ENCODE measurements at regions not wholly inside any gene's neighbourhood (a gene's known extent, or its start where the extent isn't known, plus 50 kb on each side); places are given as distances from the start of the nearest gene placed in this dataset.

DNA sequence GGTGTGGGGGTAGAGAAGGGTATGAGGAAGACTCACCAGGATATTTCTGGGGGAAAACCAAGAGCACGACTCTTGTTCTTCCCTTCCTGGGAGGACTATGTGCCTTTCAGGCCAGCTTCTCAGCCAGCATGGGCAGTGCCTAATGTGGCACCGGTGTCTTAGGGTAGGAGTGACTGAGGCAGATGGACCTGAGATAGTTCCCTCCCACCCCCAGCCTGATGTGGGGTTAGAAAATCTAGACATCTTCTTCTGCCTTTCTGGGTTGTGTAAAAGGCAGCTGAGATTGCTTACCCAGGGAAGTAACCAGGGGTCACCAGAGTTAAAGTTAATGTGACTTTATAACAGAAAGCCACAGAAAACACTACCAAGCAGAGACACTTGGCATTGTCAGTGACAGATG is 127.3 kb downstream of the TMA16 start:
- Histone ChIP-seq H3K36me3 (ENCODE audit: control insufficient read depth, insufficient read depth, low read length) (no peaks in the 10 kb centered on the region), H3K9me3 (ENCODE audit: control insufficient read depth, insufficient read depth, low read length) (no peaks in the 10 kb centered on the region), H3K4me1 (ENCODE audit: control insufficient read depth, insufficient read depth, low read length) (no peaks in the 10 kb centered on the region), H3K27ac (ENCODE audit: low read depth, low read length) (no peak overlapping the region), H3K27me3 (ENCODE audit: control insufficient read depth, insufficient read depth, low read length) (no peaks in the 10 kb centered on the region), H3K9ac (ENCODE audit: low read depth, low read length) (no peak overlapping the region), H3K4me3 (ENCODE audit: low read depth, low read length) (no peak overlapping the region)

DNA sequence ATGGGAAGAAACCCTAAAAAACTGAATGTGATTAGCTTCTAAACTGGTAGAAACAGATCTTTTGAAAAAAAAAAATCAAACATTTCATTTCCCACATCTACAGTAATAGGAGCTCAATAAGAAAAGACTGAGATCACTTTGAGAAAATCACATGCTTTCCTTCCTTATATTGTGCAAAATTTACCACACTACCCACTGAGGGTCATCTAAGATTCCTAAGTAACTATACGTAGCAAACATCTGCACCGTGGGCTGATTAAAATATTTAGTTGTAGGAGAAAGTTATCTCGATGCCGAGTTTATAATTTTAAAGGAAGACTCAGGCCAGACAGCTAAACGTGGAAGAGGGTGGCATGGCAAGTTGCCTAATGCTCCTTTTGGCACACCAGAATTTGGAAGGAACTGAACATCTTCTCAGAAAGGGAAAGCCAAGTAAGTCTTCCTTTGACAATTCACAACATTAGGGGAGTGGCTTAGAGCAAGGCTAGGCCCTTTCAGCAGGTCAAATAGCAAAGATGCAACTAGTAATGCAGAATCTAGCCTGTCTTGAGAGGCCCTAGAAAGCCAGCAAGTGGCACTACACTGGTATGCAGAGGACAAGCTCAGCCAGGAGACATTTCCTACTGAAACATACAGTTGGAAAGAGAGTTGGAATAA is 128.0 kb downstream of the TMA16 start:
- Histone ChIP-seq H3K27me3 (ENCODE audit: control insufficient read depth, insufficient read depth, low read length) (no peaks in the 10 kb centered on the region), H3K4me3 (ENCODE audit: low read depth, low read length) (no peak overlapping the region), H3K27ac (ENCODE audit: low read depth, low read length) (no peak overlapping the region), H3K36me3 (ENCODE audit: control insufficient read depth, insufficient read depth, low read length) (no peaks in the 10 kb centered on the region), H3K9ac (ENCODE audit: low read depth, low read length) (no peak overlapping the region), H3K9me3 (ENCODE audit: control insufficient read depth, insufficient read depth, low read length) (no peaks in the 10 kb centered on the region), H3K4me1 (ENCODE audit: control insufficient read depth, insufficient read depth, low read length) (no peaks in the 10 kb centered on the region)

DNA sequence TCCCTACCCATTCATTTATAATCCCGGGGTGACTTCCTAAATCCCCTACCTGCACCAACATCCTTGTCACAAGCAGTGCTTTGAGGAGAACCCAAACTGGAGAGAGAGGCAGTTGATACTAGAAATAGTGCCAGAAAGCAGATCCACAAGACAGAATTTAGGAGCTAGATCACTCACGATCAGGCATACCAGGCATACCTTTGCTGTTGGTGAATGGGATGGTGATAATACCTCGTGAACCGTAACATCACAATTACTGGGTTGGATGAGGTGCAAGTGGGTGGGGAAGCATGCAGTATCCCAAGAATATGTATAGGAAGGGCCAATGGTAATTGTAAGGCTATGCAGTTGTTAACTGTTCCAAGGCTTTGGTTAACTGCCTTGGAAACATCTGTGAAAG is 129.3 kb downstream of the TMA16 start:
- no peak overlapping the region for H3K9ac ChIP-seq (ENCODE audit: low read depth, low read length)
- H3K4me1 ChIP-seq (ENCODE audit: control insufficient read depth, insufficient read depth, low read length): no peaks in the 10 kb centered on the region
- no peak overlapping the region for H3K27ac ChIP-seq (ENCODE audit: low read depth, low read length)
- no peaks in the 10 kb centered on the region for H3K27me3 ChIP-seq (ENCODE audit: control insufficient read depth, insufficient read depth, low read length)
- H3K9me3 ChIP-seq (ENCODE audit: control insufficient read depth, insufficient read depth, low read length): no peaks in the 10 kb centered on the region
- H3K4me3 ChIP-seq (ENCODE audit: low read depth, low read length): no peak overlapping the region
- H3K36me3 ChIP-seq (ENCODE audit: control insufficient read depth, insufficient read depth, low read length): no peaks in the 10 kb centered on the region

DNA sequence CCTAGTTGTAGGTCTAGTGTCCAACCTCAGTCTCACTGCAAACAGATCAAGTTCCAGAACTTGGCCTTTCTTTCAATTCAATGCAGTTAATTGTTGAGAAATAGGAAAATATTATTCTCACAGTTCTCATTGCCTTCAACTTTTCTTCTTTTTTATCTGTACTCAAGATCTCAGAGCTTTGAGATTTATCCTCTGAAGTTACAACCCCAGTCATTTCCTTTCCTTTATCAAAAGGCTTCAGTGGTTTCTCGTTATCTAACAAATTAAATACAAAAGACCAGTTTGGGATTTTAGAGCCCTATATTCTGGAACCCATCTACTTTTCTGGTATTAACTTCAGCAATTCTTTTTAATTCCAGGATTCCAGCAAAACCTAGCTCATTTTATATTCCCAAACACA is 130.2 kb downstream of the TMA16 start:
- H3K4me3 ChIP-seq (ENCODE audit: low read depth, low read length): no peak overlapping the region
- H3K27ac ChIP-seq (ENCODE audit: low read depth, low read length): no peak overlapping the region
- H3K36me3 ChIP-seq (ENCODE audit: control insufficient read depth, insufficient read depth, low read length): no peaks in the 10 kb centered on the region
- no peaks in the 10 kb centered on the region for H3K27me3 ChIP-seq (ENCODE audit: control insufficient read depth, insufficient read depth, low read length)
- no peaks in the 10 kb centered on the region for H3K4me1 ChIP-seq (ENCODE audit: control insufficient read depth, insufficient read depth, low read length)
- no peaks in the 10 kb centered on the region for H3K9me3 ChIP-seq (ENCODE audit: control insufficient read depth, insufficient read depth, low read length)
- H3K9ac ChIP-seq (ENCODE audit: low read depth, low read length): no peak overlapping the region

DNA sequence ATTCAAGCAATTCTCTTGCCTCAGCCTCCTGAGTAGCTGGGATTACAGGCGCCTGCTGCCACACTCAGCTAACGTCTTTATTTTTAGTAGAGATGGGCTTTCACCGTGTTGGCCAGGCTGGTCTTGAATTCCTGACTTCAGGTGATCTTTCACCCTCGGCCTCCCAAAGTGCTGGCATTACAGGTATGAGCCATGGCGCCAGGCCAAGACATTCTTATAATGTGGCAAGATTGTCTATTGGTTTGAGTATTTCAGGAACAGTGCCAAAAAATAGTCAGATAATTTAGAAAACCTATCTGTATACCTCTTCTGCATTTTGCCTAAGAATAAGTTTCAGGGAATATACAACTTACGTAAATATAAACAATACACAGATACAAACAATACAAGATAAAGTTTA is 136.8 kb downstream of the TMA16 start:
- H3K4me1 ChIP-seq (ENCODE audit: control insufficient read depth, insufficient read depth, low read length): no peaks in the 10 kb centered on the region
- H3K27ac ChIP-seq (ENCODE audit: low read depth, low read length): no peak overlapping the region
- H3K4me3 ChIP-seq (ENCODE audit: low read depth, low read length): no peak overlapping the region
- no peaks in the 10 kb centered on the region for H3K36me3 ChIP-seq (ENCODE audit: control insufficient read depth, insufficient read depth, low read length)
- no peaks in the 10 kb centered on the region for H3K27me3 ChIP-seq (ENCODE audit: control insufficient read depth, insufficient read depth, low read length)
- H3K9me3 ChIP-seq (ENCODE audit: control insufficient read depth, insufficient read depth, low read length): no peaks in the 10 kb centered on the region
- H3K9ac ChIP-seq (ENCODE audit: low read depth, low read length): no peak overlapping the region

DNA sequence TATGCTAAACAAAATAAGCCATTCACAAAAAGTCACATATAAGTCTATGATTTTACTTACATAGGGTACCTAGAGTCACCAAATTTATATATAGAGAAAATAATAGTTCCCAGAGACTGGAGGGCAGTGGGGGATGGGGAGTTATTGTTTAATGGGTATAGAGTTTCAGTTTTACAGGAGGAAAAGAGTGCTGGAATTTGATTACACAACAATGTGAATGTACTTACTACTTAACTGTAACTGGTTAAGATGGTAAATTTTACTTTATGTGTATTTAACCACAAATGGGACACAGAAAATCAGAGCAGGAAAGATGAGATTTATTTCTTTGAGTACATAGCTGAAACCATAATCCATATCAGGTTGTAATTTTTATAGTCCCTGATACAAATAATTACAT is 144.4 kb downstream of the TMA16 start:
- Histone ChIP-seq H3K27ac (ENCODE audit: low read depth, low read length) (no peak overlapping the region), H3K9me3 (ENCODE audit: control insufficient read depth, insufficient read depth, low read length) (no peaks in the 10 kb centered on the region), H3K4me1 (ENCODE audit: control insufficient read depth, insufficient read depth, low read length) (no peaks in the 10 kb centered on the region), H3K4me3 (ENCODE audit: low read depth, low read length) (no peak overlapping the region), H3K36me3 (ENCODE audit: control insufficient read depth, insufficient read depth, low read length) (no peaks in the 10 kb centered on the region), H3K9ac (ENCODE audit: low read depth, low read length) (no peak overlapping the region), H3K27me3 (ENCODE audit: control insufficient read depth, insufficient read depth, low read length) (no peaks in the 10 kb centered on the region)

DNA sequence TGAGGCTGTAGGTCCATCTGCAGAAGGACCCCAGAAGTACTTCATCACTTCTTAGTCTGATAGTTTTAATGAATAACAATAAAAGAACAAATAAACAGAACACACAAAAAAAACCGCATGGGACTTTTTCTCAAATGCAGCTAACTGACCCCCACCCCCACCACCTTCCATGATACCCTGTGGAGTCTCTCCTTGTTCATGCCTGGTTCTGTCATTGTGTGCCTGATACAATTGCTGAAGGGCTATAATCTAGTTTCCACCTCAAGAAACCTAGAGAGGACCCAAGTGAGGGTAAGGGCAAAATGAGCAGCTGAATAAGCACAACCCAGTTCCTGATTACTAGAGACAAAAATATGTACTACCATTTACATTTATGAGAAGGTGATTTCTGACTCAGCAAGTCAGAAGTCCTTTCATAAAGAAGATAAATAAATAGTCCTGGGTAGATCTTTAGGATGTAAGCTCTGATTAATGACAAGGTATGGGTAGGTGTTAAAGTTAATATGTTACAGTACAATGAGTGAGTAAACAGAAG is 155.1 kb downstream of the TMA16 start:
- H3K9ac ChIP-seq (ENCODE audit: low read depth, low read length): no peak overlapping the region

DNA sequence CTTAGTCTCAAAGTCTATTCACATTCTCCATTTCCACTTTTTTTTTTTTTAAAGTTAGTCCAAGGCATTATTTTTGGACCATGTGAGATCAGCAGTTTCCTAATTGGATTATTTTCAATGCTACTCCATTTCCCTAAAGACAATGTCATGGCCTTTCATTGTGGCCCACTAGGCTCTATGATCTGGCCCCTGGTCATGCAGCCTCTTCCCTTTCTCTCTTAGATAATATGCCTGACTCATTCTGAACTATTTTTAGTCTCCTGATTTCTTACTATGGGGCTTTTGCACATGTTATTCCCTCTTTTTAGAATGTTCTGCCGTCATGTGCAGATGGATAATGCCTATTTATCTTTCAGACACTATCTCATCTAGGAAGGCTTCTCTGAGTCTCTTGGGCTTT is 157.3 kb downstream of the TMA16 start:
- Histone ChIP-seq H3K36me3 (ENCODE audit: control insufficient read depth, insufficient read depth, low read length) (no peaks in the 10 kb centered on the region), H3K27me3 (ENCODE audit: control insufficient read depth, insufficient read depth, low read length) (no peaks in the 10 kb centered on the region), H3K4me1 (ENCODE audit: control insufficient read depth, insufficient read depth, low read length) (peaks cover 7% of the 10 kb centered on the region; the same call in 1 of the 2 replicates), H3K27ac (ENCODE audit: low read depth, low read length) (no peak overlapping the region), H3K9ac (ENCODE audit: low read depth, low read length) (no peak overlapping the region), H3K4me3 (ENCODE audit: low read depth, low read length) (no peak overlapping the region), H3K9me3 (ENCODE audit: control insufficient read depth, insufficient read depth, low read length) (no peaks in the 10 kb centered on the region)

More for the DNA sequence above, 155.1 kb downstream of the TMA16 start:
- H3K9me3 ChIP-seq (ENCODE audit: control insufficient read depth, insufficient read depth, low read length): 0 out of 2 replicates have a peak, but pooled peaks cover 4% of the 10 kb centered on the region
- H3K4me3 ChIP-seq (ENCODE audit: low read depth, low read length): no peak overlapping the region
- no peaks in the 10 kb centered on the region for H3K27me3 ChIP-seq (ENCODE audit: control insufficient read depth, insufficient read depth, low read length)
- H3K4me1 ChIP-seq (ENCODE audit: control insufficient read depth, insufficient read depth, low read length): peaks cover 7% of the 10 kb centered on the region; the same call in 1 of the 2 replicates
- no peaks in the 10 kb centered on the region for H3K36me3 ChIP-seq (ENCODE audit: control insufficient read depth, insufficient read depth, low read length)
- no peak overlapping the region for H3K27ac ChIP-seq (ENCODE audit: low read depth, low read length)

DNA sequence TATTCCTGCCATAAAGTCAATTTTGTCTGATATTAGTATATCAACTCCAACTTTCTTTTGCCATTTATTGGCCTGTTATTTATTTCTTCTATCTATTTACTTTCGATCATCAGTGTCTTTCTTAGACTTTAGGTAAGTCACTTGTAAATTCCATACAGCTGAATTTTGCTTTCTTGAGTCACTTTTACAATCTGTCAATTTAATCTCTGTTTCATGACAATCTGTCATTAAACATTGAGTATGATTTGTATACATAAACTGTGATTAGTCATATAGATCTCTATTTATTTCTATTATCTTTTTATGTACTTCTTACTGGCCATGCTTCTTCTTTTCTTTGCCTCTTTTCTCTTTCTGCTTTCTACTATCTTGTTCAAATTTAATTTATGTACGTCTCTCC is 160.1 kb downstream of the TMA16 start:
- no peak overlapping the region for H3K27ac ChIP-seq (ENCODE audit: low read depth, low read length)
- no peak overlapping the region for H3K4me3 ChIP-seq (ENCODE audit: low read depth, low read length)
- no peaks in the 10 kb centered on the region for H3K27me3 ChIP-seq (ENCODE audit: control insufficient read depth, insufficient read depth, low read length)
- H3K4me1 ChIP-seq (ENCODE audit: control insufficient read depth, insufficient read depth, low read length): 0 out of 2 replicates have a peak, but pooled peaks cover 2% of the 10 kb centered on the region
- H3K36me3 ChIP-seq (ENCODE audit: control insufficient read depth, insufficient read depth, low read length): no peaks in the 10 kb centered on the region
- H3K9me3 ChIP-seq (ENCODE audit: control insufficient read depth, insufficient read depth, low read length): no peaks in the 10 kb centered on the region
- no peak overlapping the region for H3K9ac ChIP-seq (ENCODE audit: low read depth, low read length)

DNA sequence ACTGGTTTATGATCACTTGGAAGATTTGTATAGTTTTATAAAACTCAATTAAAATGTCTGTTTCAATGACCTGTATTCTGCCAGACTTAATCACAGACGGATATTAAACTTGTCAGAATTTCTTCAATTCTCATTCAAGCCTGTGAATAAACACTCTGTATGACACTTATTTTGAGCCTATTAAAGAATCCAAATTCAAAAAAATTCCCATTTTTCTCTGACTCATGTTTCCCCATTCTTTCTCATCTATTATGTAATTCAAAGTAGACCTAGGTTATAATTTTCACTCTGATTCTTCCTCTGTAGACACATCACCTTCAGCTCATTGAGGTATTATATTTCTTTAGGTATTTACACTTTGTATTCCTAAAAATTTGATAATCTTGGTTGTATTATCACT is 166.1 kb downstream of the TMA16 start:
- Histone ChIP-seq H3K4me3 (ENCODE audit: low read depth, low read length) (no peak overlapping the region), H3K27ac (ENCODE audit: low read depth, low read length) (no peak overlapping the region), H3K36me3 (ENCODE audit: control insufficient read depth, insufficient read depth, low read length) (no peaks in the 10 kb centered on the region), H3K9me3 (ENCODE audit: control insufficient read depth, insufficient read depth, low read length) (no peaks in the 10 kb centered on the region), H3K27me3 (ENCODE audit: control insufficient read depth, insufficient read depth, low read length) (no peaks in the 10 kb centered on the region), H3K4me1 (ENCODE audit: control insufficient read depth, insufficient read depth, low read length) (no peaks in the 10 kb centered on the region), H3K9ac (ENCODE audit: low read depth, low read length) (no peak overlapping the region)

DNA sequence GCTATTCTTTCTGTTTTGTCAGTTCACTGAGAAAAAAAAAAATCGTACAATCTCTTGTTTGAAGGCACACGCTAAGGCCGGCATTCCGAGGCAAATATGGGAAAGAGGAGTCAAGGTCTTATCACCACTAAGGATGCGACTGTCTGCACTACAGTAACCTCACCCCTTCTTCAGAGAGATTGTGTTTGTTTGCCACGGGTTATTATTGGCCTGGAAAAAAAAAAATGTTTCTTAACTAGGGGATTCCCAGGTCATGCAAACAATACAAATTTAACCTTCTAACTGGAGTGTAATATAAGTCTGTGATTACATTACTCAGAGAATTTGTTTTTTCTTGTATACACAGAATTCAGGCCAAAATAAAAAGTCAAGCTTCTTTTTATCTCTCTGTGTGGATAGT is 168.3 kb downstream of the TMA16 start:
- no peaks in the 10 kb centered on the region for H3K9me3 ChIP-seq (ENCODE audit: control insufficient read depth, insufficient read depth, low read length)
- no peaks in the 10 kb centered on the region for H3K27me3 ChIP-seq (ENCODE audit: control insufficient read depth, insufficient read depth, low read length)
- H3K36me3 ChIP-seq (ENCODE audit: control insufficient read depth, insufficient read depth, low read length): no peaks in the 10 kb centered on the region
- H3K4me3 ChIP-seq (ENCODE audit: low read depth, low read length): no peak overlapping the region
- no peak overlapping the region for H3K9ac ChIP-seq (ENCODE audit: low read depth, low read length)
- H3K27ac ChIP-seq (ENCODE audit: low read depth, low read length): no peak overlapping the region
- H3K4me1 ChIP-seq (ENCODE audit: control insufficient read depth, insufficient read depth, low read length): no peaks in the 10 kb centered on the region
